CD14-positive monocyte (primary cell): ENCODE measurements at regions not wholly inside any gene's neighbourhood (a gene's known extent, or its start where the extent isn't known, plus 50 kb on each side); places are given as distances from the start of the nearest gene placed in this dataset.

Source experiments
- DNase-seq, 3 donors: peaks; one replicate each; pipeline ENCODE4 v3.0.0-alpha.2; 2011 to 2022
- H2AFZ ChIP-seq: 2 replicates; pipeline ENCODE4 v1.6.0; 2012; ENCODE audit warnings: mild to moderate bottlenecking, low read depth, low read length, inconsistent platforms; ENCODE audit not compliant: insufficient read depth, poor library complexity, severe bottlenecking
- H3K27ac ChIP-seq, 2 donors: 1 replicate in 1 of 2; 2 replicates in 1 of 2; pipeline ENCODE4 v1.5.1; 2012 to 2013; ENCODE audit warnings: low read length in 2 of 2, control low read depth in 1 of 2, inconsistent platforms in 1 of 2, low read depth in 1 of 2, mild to moderate bottlenecking in 1 of 2
- H3K27me3 ChIP-seq, 2 donors: one replicate each; pipeline versions ENCODE4 v1.6.0 to v1.6.1; 2011 to 2013; ENCODE audit warnings: low read length in 2 of 2; ENCODE audit not compliant: control insufficient read depth in 2 of 2, insufficient read depth in 2 of 2
- H3K36me3 ChIP-seq, 2 donors: replicated peaks in 1 of 2; 1 replicate in 1 of 2; 2 replicates in 1 of 2; pipeline versions ENCODE4 v1.5.1 to v1.6.1; 2012 to 2013; ENCODE audit warnings: low read length in 2 of 2, control low read depth in 1 of 2, inconsistent platforms in 1 of 2, mild to moderate bottlenecking in 1 of 2; ENCODE audit not compliant: insufficient read depth in 2 of 2, control insufficient read depth in 1 of 2
- H3K4me1 ChIP-seq, 2 donors: 1 replicate in 1 of 2; 2 replicates in 1 of 2; pipeline versions ENCODE4 v1.5.1 to v1.6.1; 2012 to 2013; ENCODE audit warnings: low read length in 2 of 2, control low read depth in 1 of 2, inconsistent platforms in 1 of 2, mild to moderate bottlenecking in 1 of 2, moderate library complexity in 1 of 2; ENCODE audit not compliant: insufficient read depth in 2 of 2, control insufficient read depth in 1 of 2
- H3K4me2 ChIP-seq: replicated peaks from 2 replicates; pipeline ENCODE3; 2012; ENCODE audit warnings: low read length, moderate library complexity, mild to moderate bottlenecking; ENCODE audit not compliant: poor library complexity, severe bottlenecking; ENCODE audit errors: extremely low read depth
- H3K4me3 ChIP-seq, 3 experiments: fragments of 200-600 bp in 1 of 3; sonication (generic) in 1 of 3; replicated peaks in 1 of 3; 1 replicate in 2 of 3; 2 replicates in 1 of 3; pipeline ENCODE4 v1.5.1; 2011 to 2013; ENCODE audit warnings: low read length in 3 of 3, mild to moderate bottlenecking in 3 of 3, control low read depth in 2 of 3, low read depth in 2 of 3, inconsistent platforms in 1 of 3, moderate library complexity in 1 of 3
- H3K79me2 ChIP-seq: 2 replicates; pipeline ENCODE4 v1.6.0; 2012; ENCODE audit warnings: mild to moderate bottlenecking, control low read depth, inconsistent platforms, low read length, moderate library complexity; ENCODE audit not compliant: insufficient read depth
- H3K9ac ChIP-seq: 2 replicates; pipeline ENCODE4 v1.6.0; 2017; ENCODE audit warnings: low read length, mild to moderate bottlenecking; ENCODE audit not compliant: insufficient read depth, poor library complexity, severe bottlenecking
- H3K9me3 ChIP-seq, 2 donors: replicated peaks in 1 of 2; 1 replicate in 1 of 2; 2 replicates in 1 of 2; pipeline versions ENCODE4 v1.5.1 to v1.6.1; 2012 to 2013; ENCODE audit warnings: low read length in 2 of 2, control low read depth in 1 of 2; ENCODE audit not compliant: control insufficient read depth in 1 of 2, insufficient read depth in 1 of 2
- H4K20me1 ChIP-seq: 2 replicates; pipeline ENCODE4 v1.6.0; 2012; ENCODE audit warnings: mild to moderate bottlenecking, low read length, control low read depth, moderate library complexity; ENCODE audit not compliant: insufficient read depth
- H3K27ac Mint-ChIP-seq, 7 donors: one replicate each; pipeline ENCODE4 v1.8.0; 2020; ENCODE audit warnings: mild to moderate bottlenecking in 7 of 7, mixed read lengths in 7 of 7, moderate library complexity in 6 of 7, inconsistent platforms in 2 of 7
- H3K27me3 Mint-ChIP-seq, 3 donors: one replicate each; pipeline ENCODE4 v1.8.0; 2021 to 2022; ENCODE audit warnings: low read depth in 3 of 3, mild to moderate bottlenecking in 3 of 3, mixed read lengths in 3 of 3, moderate library complexity in 3 of 3, inconsistent platforms in 1 of 3
- H3K36me3 Mint-ChIP-seq, 2 donors: one replicate each; pipeline ENCODE4 v1.8.0; 2020; ENCODE audit warnings: mixed read lengths in 2 of 2, inconsistent platforms in 1 of 2, mild to moderate bottlenecking in 1 of 2
- H3K4me1 Mint-ChIP-seq: one replicate; pipeline ENCODE4 v1.8.0; 2020; ENCODE audit warnings: mild to moderate bottlenecking, mixed read lengths
- H3K4me3 Mint-ChIP-seq, 2 donors: one replicate each; pipeline ENCODE4 v1.8.0; 2020; ENCODE audit warnings: mild to moderate bottlenecking in 2 of 2, mixed read lengths in 2 of 2, moderate library complexity in 1 of 2
- H3K9me3 Mint-ChIP-seq, 7 donors: one replicate each; pipeline ENCODE4 v1.8.0; 2020 to 2022; ENCODE audit warnings: mixed read lengths in 7 of 7, mild to moderate bottlenecking in 6 of 7, moderate library complexity in 6 of 7, inconsistent platforms in 2 of 7
- WGBS: methylation state at CpG from one replicate; pipeline ENCODE4 v1.1.5; 2013; ENCODE audit warnings: missing lambda C conversion rate; ENCODE audit not compliant: insufficient coverage; 5-methylcytosine and 5-hydroxymethylcytosine counted together
- intact Hi-C, 2 donors: fragments of 100-400 bp; cut with micrococcal nuclease; formaldehyde crosslinking; loops; one replicate each; pipeline versions ENCODE4 v1.15.0 to v1.15.1; 2023
- TF ChIP-seq, protein P1 (sequence below): fragments of 200-600 bp; IDR thresholded peaks from one replicate; pipeline ENCODE4 v1.8.0; 2022; ENCODE audit warnings: antibody characterized with exemption, mild to moderate bottlenecking

- Histone ChIP-seq H3K4me1 (no peaks in the 10 kb centered on the region), H3K36me3 (no peaks in the 10 kb centered on the region), H3K9me3 (no peaks in the 10 kb centered on the region), H3K4me2 (no peak overlapping the region), H2AFZ (no peak overlapping the region), H3K79me2 (no peaks in the 10 kb centered on the region), H3K9ac (no peak overlapping the region), H4K20me1 (no peaks in the 10 kb centered on the region), H3K4me3 (no peak overlapping the region), H3K27me3 (no peaks in the 10 kb centered on the region), H3K27ac (no peak overlapping the region)
- Mint-ChIP-seq H3K4me1 (no peaks in the 10 kb centered on the region), H3K36me3 (no peaks in the 10 kb centered on the region), H3K9me3 (peaks cover 0 to 5% (median 2%) of the 10 kb centered on the region in 7 donors), H3K27ac (no peak overlapping the region), H3K27me3 (no peaks in the 10 kb centered on the region), H3K4me3 (no peak overlapping the region)
- TF ChIP-seq, protein P1, sequence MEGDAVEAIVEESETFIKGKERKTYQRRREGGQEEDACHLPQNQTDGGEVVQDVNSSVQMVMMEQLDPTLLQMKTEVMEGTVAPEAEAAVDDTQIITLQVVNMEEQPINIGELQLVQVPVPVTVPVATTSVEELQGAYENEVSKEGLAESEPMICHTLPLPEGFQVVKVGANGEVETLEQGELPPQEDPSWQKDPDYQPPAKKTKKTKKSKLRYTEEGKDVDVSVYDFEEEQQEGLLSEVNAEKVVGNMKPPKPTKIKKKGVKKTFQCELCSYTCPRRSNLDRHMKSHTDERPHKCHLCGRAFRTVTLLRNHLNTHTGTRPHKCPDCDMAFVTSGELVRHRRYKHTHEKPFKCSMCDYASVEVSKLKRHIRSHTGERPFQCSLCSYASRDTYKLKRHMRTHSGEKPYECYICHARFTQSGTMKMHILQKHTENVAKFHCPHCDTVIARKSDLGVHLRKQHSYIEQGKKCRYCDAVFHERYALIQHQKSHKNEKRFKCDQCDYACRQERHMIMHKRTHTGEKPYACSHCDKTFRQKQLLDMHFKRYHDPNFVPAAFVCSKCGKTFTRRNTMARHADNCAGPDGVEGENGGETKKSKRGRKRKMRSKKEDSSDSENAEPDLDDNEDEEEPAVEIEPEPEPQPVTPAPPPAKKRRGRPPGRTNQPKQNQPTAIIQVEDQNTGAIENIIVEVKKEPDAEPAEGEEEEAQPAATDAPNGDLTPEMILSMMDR = no peak
- DNase-seq = no peak
- WGBS = 11% methylated on average over 3 of the region's 4 CpGs
- intact Hi-C loops = loop anchor here in 1 of 2 donors (10.0 kb wide), 1 partner anchor 59 kb away; no protein-coding TSS in a partner anchor
Observed at GRCh38 chr18:1045658-1046057, 141.0 kb downstream of the ADCYAP1 start.

GRCh38 chr18:1047406-1047805 lies 142.7 kb downstream of the ADCYAP1 start:
- TF ChIP-seq, protein P1 = no peak
- 94% methylated on average over 2 of the region's 5 CpGs for WGBS
- H3K27me3 Mint-ChIP-seq = no peaks in the 10 kb centered on the region
- DNase-seq = no peak
- H3K9me3 ChIP-seq = no peaks in the 10 kb centered on the region
- peaks cover 0 to 5% (median 2%) of the 10 kb centered on the region in 7 donors for H3K9me3 Mint-ChIP-seq
- no peaks in the 10 kb centered on the region for H3K4me1 Mint-ChIP-seq
- no peaks in the 10 kb centered on the region for H3K4me1 ChIP-seq
- no peak overlapping the region for H3K27ac ChIP-seq
- no peaks in the 10 kb centered on the region for H3K36me3 ChIP-seq
- no peaks in the 10 kb centered on the region for H3K36me3 Mint-ChIP-seq
- H3K9ac ChIP-seq = no peak overlapping the region
- no peaks in the 10 kb centered on the region for H3K79me2 ChIP-seq
- H2AFZ ChIP-seq = no peak overlapping the region
- H3K4me3 Mint-ChIP-seq = no peak overlapping the region
- no peak overlapping the region for H3K4me3 ChIP-seq
- no peaks in the 10 kb centered on the region for H3K27me3 ChIP-seq
- no peak overlapping the region for H3K27ac Mint-ChIP-seq
- no peaks in the 10 kb centered on the region for H4K20me1 ChIP-seq
- no peak overlapping the region for H3K4me2 ChIP-seq
- intact Hi-C loops = loop anchor here in 1 of 2 donors (10.0 kb wide), 1 partner anchor 57 kb away; no protein-coding TSS in a partner anchor
